ENCODE measurements at regions not wholly inside any gene's neighbourhood (a gene's known extent, or its start where the extent isn't known, plus 50 kb on each side); places are given as distances from the start of the nearest gene placed in this dataset.

DNA sequence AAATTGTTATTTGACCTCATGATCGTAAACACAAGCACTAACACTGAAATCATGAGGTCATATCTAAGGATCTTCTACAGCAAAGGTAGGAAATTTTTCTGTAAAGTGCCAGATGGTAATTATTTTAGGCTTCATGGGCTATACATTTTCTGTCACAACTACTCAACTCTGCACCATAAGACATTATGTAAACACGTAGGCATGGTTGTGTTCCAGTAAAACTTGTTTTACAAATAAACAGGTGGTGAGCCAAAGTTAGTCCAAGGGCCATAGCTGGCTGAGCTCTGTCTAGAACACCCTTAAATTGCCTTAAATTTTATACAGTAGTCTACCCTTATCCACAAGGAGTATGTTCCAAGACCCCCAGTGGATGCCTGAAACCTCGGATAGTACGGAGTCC is 147.3 kb upstream of the CYP1B1 start:
- Mint-ChIP-seq H3K4me1 (ENCODE audit: low read depth) (peaks cover 15% of the 10 kb centered on the region), H3K36me3 (ENCODE audit: low read depth) (no peaks in the 10 kb centered on the region), H3K4me3 (ENCODE audit: unreplicated experiment) (no peak overlapping the region), H3K27ac (ENCODE audit: unreplicated experiment) (no peak overlapping the region), H3K9me3 (ENCODE audit: low read depth) (peaks cover 6% of the 10 kb centered on the region), H3K27me3 (ENCODE audit: low read depth) (no peaks in the 10 kb centered on the region)
- TF ChIP-seq, protein P1, sequence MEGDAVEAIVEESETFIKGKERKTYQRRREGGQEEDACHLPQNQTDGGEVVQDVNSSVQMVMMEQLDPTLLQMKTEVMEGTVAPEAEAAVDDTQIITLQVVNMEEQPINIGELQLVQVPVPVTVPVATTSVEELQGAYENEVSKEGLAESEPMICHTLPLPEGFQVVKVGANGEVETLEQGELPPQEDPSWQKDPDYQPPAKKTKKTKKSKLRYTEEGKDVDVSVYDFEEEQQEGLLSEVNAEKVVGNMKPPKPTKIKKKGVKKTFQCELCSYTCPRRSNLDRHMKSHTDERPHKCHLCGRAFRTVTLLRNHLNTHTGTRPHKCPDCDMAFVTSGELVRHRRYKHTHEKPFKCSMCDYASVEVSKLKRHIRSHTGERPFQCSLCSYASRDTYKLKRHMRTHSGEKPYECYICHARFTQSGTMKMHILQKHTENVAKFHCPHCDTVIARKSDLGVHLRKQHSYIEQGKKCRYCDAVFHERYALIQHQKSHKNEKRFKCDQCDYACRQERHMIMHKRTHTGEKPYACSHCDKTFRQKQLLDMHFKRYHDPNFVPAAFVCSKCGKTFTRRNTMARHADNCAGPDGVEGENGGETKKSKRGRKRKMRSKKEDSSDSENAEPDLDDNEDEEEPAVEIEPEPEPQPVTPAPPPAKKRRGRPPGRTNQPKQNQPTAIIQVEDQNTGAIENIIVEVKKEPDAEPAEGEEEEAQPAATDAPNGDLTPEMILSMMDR (IDR thresholded peaks at IDR 0.05), result no peak
- DNase-seq (ENCODE audit: low spot score), result no peak

DNA sequence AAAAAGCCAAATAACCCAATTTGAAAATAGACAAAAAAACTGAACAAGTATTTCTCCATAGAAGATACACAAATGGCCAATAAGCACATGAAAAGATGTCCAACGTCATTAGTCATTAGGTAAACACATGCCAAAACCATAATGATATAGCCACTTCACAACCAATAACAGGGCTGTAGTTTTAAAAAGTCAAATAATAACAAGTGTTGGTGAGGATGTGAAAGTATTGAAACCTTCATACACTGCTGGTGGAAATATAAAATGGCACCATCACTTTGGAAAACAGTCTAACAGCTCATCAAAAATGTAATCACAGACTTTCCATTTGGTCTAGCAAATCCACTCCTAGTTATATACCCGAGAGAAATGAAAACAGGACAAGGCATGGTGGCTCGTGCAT is 144.2 kb upstream of the CYP1B1 start:
- peaks cover 6% of the 10 kb centered on the region for H3K9me3 Mint-ChIP-seq (ENCODE audit: low read depth)
- H3K4me3 Mint-ChIP-seq (ENCODE audit: unreplicated experiment), result no peak overlapping the region
- peaks cover 11% of the 10 kb centered on the region for H3K4me1 Mint-ChIP-seq (ENCODE audit: low read depth)
- H3K36me3 Mint-ChIP-seq (ENCODE audit: low read depth), result no peaks in the 10 kb centered on the region
- DNase-seq (ENCODE audit: low spot score), result no peak
- no peaks in the 10 kb centered on the region for H3K27me3 Mint-ChIP-seq (ENCODE audit: low read depth)
- TF ChIP-seq, protein P1 (IDR thresholded peaks at IDR 0.05), result no peak
- no peak overlapping the region for H3K27ac Mint-ChIP-seq (ENCODE audit: unreplicated experiment)

- H3K4me1 Mint-ChIP-seq (ENCODE audit: low read depth), result peaks cover 5% of the 10 kb centered on the region
- no peaks in the 10 kb centered on the region for H3K36me3 Mint-ChIP-seq (ENCODE audit: low read depth)
- DNase-seq (ENCODE audit: low spot score), result no peak
- peaks cover 6% of the 10 kb centered on the region for H3K9me3 Mint-ChIP-seq (ENCODE audit: low read depth)
- no peak overlapping the region for H3K27ac Mint-ChIP-seq (ENCODE audit: unreplicated experiment)
- no peaks in the 10 kb centered on the region for H3K27me3 Mint-ChIP-seq (ENCODE audit: low read depth)
- H3K4me3 Mint-ChIP-seq (ENCODE audit: unreplicated experiment), result no peak overlapping the region
- TF ChIP-seq, protein P1 (IDR thresholded peaks at IDR 0.05), result no peak
Measured at GRCh38 chr2:38218995-38219394, 143.0 kb upstream of the CYP1B1 start.

- DNase-seq (ENCODE audit: low spot score), result no peak
- no peaks in the 10 kb centered on the region for H3K27me3 Mint-ChIP-seq (ENCODE audit: low read depth)
- no peak overlapping the region for H3K27ac Mint-ChIP-seq (ENCODE audit: unreplicated experiment)
- peaks cover 8% of the 10 kb centered on the region for H3K4me1 Mint-ChIP-seq (ENCODE audit: low read depth)
- no peak overlapping the region for H3K4me3 Mint-ChIP-seq (ENCODE audit: unreplicated experiment)
- H3K9me3 Mint-ChIP-seq (ENCODE audit: low read depth), result peaks cover 6% of the 10 kb centered on the region
- no peaks in the 10 kb centered on the region for H3K36me3 Mint-ChIP-seq (ENCODE audit: low read depth)
- TF ChIP-seq, protein P1 (IDR thresholded peaks at IDR 0.05), result no peak
Measured at GRCh38 chr2:38218591-38218991, 142.6 kb upstream of the CYP1B1 start.

DNA sequence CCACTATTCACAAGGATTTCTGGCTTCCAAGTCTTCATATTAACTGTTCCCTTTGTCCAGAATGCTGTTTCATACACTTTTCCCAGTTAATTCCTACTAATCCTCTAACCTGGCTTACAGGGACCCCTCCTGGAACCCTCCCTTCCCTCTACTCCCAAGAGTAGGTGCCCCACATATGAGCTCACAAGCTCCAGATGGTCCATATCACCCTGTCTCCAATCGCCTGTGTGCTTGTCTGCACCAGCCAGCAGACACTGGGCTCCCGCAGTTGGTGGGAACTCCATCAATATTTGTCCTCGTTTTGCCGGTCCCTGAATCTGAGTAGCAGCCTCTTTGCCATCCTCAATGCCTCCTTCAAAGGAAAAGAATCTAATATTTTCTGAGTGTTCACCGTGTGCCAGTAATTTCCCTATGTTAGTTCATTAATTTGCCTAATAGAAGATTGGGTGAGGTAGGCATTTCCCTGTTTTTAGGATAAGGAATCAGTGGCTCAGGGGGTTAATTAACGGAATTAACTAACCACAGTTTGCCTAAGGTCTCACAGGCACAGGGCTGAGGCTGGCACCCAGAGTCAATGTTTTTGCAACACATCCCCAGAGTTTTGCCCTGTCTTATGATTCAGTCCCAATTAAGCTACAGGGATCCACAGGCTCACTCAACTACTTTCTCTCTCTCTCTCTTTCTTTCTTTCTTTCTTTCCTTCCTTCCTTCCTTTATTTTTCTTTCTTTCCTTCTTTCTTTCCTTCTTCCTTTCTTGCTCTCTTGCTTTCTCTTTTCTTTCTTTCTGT is 141.6 kb upstream of the CYP1B1 start:
- peaks cover 9% of the 10 kb centered on the region for H3K4me1 Mint-ChIP-seq (ENCODE audit: low read depth)
- H3K4me3 Mint-ChIP-seq (ENCODE audit: unreplicated experiment), result no peak overlapping the region
- no peaks in the 10 kb centered on the region for H3K27me3 Mint-ChIP-seq (ENCODE audit: low read depth)

More for the DNA sequence above, 141.6 kb upstream of the CYP1B1 start:
- Mint-ChIP-seq H3K27ac (ENCODE audit: unreplicated experiment) (no peak overlapping the region), H3K36me3 (ENCODE audit: low read depth) (no peaks in the 10 kb centered on the region), H3K9me3 (ENCODE audit: low read depth) (peaks cover 6% of the 10 kb centered on the region)
- TF ChIP-seq, protein P1 (IDR thresholded peaks at IDR 0.05), result no peak
- DNase-seq (ENCODE audit: low spot score), result no peak
